Ectodermal cell (in vitro differentiated cells): ENCODE measurements at regions not wholly inside any gene's neighbourhood (a gene's known extent, or its start where the extent isn't known, plus 50 kb on each side); places are given as distances from the start of the nearest gene placed in this dataset.

Experiments used
- H3K27ac ChIP-seq: 2 replicates; pipeline ENCODE4 v1.7.0; 2013; ENCODE audit warnings: mild to moderate bottlenecking, low read depth, low read length; ENCODE audit not compliant: insufficient read depth, poor library complexity, severe bottlenecking
- H3K27me3 ChIP-seq: 2 replicates; pipeline ENCODE4 v1.7.0; 2013; ENCODE audit warnings: mild to moderate bottlenecking, low read length; ENCODE audit not compliant: insufficient read depth, control insufficient read depth, poor library complexity, severe bottlenecking
- H3K36me3 ChIP-seq: one replicate; pipeline ENCODE4 v1.7.0; 2013; ENCODE audit warnings: low read length; ENCODE audit not compliant: control insufficient read depth, insufficient read depth
- H3K4me1 ChIP-seq: one replicate; pipeline ENCODE4 v1.7.0; 2013; ENCODE audit warnings: low read length; ENCODE audit not compliant: control insufficient read depth, insufficient read depth
- H3K4me3 ChIP-seq: 2 replicates; pipeline ENCODE4 v1.7.0; 2013; ENCODE audit warnings: low read depth, low read length, control low read depth; ENCODE audit not compliant: insufficient read depth
- H3K9me3 ChIP-seq: 2 replicates; pipeline ENCODE4 v1.7.0; 2013; ENCODE audit warnings: mild to moderate bottlenecking, low read length, moderate library complexity; ENCODE audit not compliant: control insufficient read depth
- WGBS, 2 experiments: methylation state at CpG; one replicate each; pipeline ENCODE4 v1.1.7; 2013; ENCODE audit warnings: missing lambda C conversion rate in 2 of 2; 5-methylcytosine and 5-hydroxymethylcytosine counted together

DNA sequence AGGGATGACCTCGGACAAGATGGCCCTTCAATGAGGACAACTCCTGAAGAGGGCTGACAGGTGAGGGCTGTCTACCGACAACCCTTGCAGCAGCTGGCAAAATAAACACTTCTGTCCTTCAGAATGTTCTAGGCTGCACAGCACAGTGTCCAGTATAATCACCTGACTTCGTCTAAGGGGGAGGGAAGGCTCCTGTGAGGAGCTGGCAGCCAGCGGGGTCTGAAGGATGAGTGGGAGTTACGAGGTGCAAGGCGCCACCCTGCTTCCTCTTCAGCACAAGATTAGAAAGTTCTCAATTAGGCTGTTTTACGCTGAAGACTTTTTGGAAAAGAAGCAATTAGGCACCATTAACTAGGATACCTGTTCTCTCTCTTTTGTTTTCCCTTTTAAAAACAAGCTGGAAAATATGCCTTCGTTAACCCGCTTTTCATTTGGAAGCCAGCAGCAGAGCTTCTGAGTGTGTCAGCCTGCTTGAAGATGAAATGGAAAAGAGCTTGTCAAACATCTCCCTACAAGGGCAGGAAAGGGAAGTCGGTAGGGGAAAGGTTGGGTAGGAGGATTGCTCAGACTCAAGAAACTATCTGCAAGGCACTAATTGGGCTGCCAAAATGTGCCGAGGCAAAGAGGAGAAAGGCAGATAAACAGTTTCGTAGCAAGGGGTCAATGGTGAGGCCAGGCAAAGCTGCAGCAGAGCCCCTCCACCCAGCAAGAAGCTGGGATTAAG, 592.2 kb upstream of the CADM1 start:
- H3K27ac ChIP-seq: no peak overlapping the region
- no peaks in the 10 kb centered on the region for H3K27me3 ChIP-seq
- H3K4me3 ChIP-seq: no peak overlapping the region
- no peaks in the 10 kb centered on the region for H3K36me3 ChIP-seq
- no peaks in the 10 kb centered on the region for H3K4me1 ChIP-seq
- no peaks in the 10 kb centered on the region for H3K9me3 ChIP-seq
- 91% methylated on average over 12 of the region's 12 CpGs for WGBS, 2 experiments

GRCh38 chr11:116093481-116094270, 589.5 kb upstream of the CADM1 start:
- Histone ChIP-seq H3K4me1 (no peaks in the 10 kb centered on the region), H3K27me3 (no peaks in the 10 kb centered on the region), H3K36me3 (no peaks in the 10 kb centered on the region), H3K9me3 (no peaks in the 10 kb centered on the region), H3K27ac (no peak overlapping the region), H3K4me3 (no peak overlapping the region)
- 78 to 92% methylated on average over 2 of the region's 2 CpGs for WGBS, 2 experiments

DNA sequence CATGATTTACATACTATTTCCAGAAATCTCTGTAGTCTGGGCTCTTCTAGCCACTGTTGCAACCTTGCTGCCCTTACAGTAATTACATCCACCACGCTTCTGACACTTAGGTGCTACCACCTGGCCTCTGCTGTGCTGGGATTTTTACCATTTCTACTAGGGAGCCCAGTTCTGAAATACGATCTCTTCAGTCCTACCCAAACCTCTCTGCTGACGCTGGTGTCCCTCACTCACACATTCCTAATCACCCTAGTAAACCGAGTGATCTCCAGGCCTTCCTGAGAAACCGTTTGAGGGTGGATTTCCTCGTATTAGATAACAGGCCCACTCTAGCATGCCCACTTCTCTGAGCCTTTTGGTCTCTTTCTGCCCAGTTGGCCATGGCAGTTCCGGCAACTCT, 588.9 kb upstream of the CADM1 start:
- H3K36me3 ChIP-seq: no peaks in the 10 kb centered on the region
- H3K4me3 ChIP-seq: no peak overlapping the region
- no peaks in the 10 kb centered on the region for H3K27me3 ChIP-seq
- WGBS, 2 experiments: 80 to 85% methylated on average over 7 of the region's 7 CpGs
- no peak overlapping the region for H3K27ac ChIP-seq
- H3K4me1 ChIP-seq: no peaks in the 10 kb centered on the region
- no peaks in the 10 kb centered on the region for H3K9me3 ChIP-seq

DNA sequence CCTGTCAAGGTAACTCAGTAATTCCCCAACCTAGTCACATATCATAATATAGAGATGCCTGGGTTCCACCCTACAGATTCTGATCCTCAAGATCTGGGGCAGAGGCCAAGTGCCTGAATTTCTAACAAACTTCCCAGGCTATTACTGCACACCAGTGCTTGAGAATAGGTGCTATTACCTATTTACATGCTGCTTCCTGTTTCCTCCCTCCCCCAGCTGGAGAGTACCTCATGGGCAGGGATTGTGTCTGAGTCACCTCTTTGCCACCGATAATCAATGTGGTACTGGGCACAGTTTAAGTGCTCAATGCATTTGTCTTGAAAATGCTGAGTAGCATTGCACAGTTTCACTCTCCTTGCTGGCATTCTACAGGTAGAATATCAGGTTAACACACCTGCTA, 582.2 kb upstream of the CADM1 start:
- Histone ChIP-seq H3K4me3 (no peak overlapping the region), H3K27ac (no peak overlapping the region), H3K4me1 (no peaks in the 10 kb centered on the region), H3K36me3 (no peaks in the 10 kb centered on the region), H3K9me3 (no peaks in the 10 kb centered on the region), H3K27me3 (no peaks in the 10 kb centered on the region)
- WGBS, 2 experiments: 61 to 78% methylated on average over 1 of the region's 1 CpG

DNA sequence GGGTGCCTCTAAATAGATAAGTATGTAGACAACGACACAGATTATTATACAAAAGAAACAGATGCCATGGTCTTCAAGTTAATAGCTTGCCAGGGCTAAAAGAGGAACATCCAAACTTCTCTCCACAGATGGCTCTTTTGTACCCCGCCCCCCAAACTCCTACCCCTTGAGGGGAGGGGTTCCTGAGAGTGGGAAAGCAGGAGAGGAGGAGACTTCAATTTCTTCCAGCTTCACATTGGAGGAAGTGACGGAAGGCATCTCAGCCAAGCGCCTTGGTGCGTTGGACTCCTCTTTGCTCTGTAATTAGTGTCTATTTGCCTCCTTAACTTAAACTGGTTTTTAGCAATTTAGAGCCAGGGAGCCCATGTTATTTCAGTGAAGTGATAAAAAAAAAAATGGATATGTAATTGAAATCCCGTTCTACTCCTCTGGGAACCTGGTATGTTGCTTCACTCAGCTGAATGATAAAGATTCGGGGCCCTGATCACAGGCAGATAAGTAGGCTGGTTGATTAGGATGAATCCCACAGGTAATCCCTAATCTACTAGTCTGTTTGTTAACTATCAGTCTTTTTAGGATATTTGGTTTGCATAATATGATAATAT, 580.9 kb upstream of the CADM1 start:
- no peak overlapping the region for H3K4me3 ChIP-seq
- H3K4me1 ChIP-seq: no peaks in the 10 kb centered on the region

GRCh38 chr11:116084511-116084910, 580.3 kb upstream of the CADM1 start:
- H3K4me3 ChIP-seq: no peak overlapping the region
- H3K36me3 ChIP-seq: no peaks in the 10 kb centered on the region
- H3K27me3 ChIP-seq: no peaks in the 10 kb centered on the region
- H3K9me3 ChIP-seq: no peaks in the 10 kb centered on the region
- H3K27ac ChIP-seq: no peak overlapping the region
- 94 to 96% methylated on average over 6 of the region's 6 CpGs for WGBS, 2 experiments
- H3K4me1 ChIP-seq: no peaks in the 10 kb centered on the region

More for the DNA sequence above, 580.9 kb upstream of the CADM1 start:
- Histone ChIP-seq H3K27me3 (no peaks in the 10 kb centered on the region), H3K27ac (no peak overlapping the region), H3K36me3 (no peaks in the 10 kb centered on the region), H3K9me3 (no peaks in the 10 kb centered on the region)
- WGBS, 2 experiments: 94 to 96% methylated on average over 6 to 7 of the region's 7 CpGs

DNA sequence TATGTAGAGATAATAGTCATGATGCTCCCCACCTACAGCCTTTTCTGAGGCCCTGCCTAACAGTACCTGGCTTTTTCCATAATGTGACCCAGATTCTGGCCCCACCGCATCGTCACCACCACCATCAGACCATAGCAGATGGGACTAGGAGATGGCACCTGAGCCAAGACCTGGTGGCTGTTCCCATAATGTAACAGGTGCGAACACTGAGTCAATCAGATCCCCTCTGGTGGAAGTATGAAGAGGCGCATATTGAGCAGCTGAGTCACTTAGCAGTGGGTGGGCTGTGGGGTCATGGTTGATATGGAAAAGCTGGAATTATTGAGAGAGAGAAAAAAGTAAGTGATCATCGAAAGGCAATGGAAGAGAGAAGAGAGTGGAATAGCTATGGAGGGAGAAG, 578.0 kb upstream of the CADM1 start:
- 96 to 97% methylated on average over 5 of the region's 5 CpGs for WGBS, 2 experiments
- H3K4me3 ChIP-seq: no peak overlapping the region
- no peaks in the 10 kb centered on the region for H3K9me3 ChIP-seq
- H3K27me3 ChIP-seq: no peaks in the 10 kb centered on the region
- no peak overlapping the region for H3K27ac ChIP-seq
- H3K4me1 ChIP-seq: no peaks in the 10 kb centered on the region
- no peaks in the 10 kb centered on the region for H3K36me3 ChIP-seq

DNA sequence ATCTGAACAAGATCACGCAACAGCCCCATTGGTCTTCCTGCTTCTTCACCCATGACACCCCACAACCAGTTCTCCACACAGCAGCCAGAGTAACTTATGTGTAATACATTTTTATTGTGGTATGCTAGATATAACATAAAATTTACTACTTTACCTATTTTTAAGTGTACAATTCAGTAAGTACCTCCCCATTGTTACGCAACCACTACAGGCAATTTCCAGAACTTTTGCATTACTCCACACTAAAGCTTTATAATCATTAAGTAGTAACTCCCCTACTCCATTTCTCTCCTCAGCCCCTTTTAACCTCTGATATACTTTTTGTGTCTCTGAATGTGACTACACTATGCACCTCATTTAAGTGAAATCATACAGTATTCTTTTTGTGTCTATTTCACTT, 575.4 kb upstream of the CADM1 start:
- no peaks in the 10 kb centered on the region for H3K36me3 ChIP-seq
- H3K4me3 ChIP-seq: no peak overlapping the region
- WGBS, 2 experiments: 90 to 97% methylated on average over 2 of the region's 2 CpGs
- H3K27me3 ChIP-seq: no peaks in the 10 kb centered on the region
- no peaks in the 10 kb centered on the region for H3K9me3 ChIP-seq
- no peak overlapping the region for H3K27ac ChIP-seq
- peaks cover 14% of the 10 kb centered on the region for H3K4me1 ChIP-seq

DNA sequence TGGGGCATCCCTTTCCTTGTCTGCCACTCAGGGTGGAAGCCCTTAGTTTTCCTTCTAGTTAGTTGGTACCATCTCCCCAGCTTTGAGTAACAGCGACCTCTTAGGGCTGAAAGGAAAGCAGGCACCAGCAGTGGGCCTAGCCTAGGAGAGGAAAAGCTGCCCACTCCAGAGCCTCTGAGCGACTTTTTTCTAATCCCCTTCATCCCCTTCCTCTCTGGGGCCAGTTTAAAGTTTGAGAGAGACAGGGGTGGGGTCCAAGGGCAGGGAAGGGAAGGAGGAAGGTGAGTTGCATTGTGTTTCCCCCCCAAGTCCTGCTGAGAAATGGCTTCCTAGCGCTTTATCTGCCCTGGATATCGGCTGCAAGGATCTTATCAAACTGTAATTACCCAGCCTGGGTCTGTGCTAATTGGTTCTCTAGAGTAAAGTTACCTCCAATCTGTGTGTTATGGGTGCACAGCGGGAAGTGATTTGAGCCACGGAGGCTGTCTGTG, 573.9 kb upstream of the CADM1 start:
- Histone ChIP-seq H3K36me3 (no peaks in the 10 kb centered on the region), H3K4me3 (no peak overlapping the region), H3K9me3 (no peaks in the 10 kb centered on the region), H3K27ac (no peak overlapping the region), H3K27me3 (no peaks in the 10 kb centered on the region), H3K4me1 (peaks cover 29% of the 10 kb centered on the region)
- 56 to 58% methylated on average over 6 of the region's 6 CpGs for WGBS, 2 experiments

DNA sequence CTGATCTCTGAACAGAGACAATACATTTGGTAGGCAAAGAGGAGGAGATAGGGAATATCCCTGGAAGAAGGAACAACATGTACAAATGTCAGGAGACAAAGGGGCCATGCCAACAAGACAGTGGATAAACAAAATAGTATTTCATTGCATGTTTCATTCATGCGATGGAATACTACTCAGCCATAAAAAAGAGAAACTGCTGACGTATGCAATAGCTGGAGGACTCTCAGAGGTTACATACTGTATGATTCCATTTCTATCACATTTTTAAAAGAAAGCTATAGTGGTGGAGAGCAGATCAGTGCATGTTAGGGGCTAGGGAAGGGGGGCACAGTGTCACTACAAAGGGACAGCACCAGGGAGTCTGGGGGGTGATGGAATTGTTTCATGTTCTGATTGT, 572.9 kb upstream of the CADM1 start:
- WGBS, 2 experiments: 89 to 94% methylated on average over 2 of the region's 2 CpGs

More for the DNA sequence above, 572.9 kb upstream of the CADM1 start:
- Histone ChIP-seq H3K4me1 (peaks cover 39% of the 10 kb centered on the region), H3K36me3 (no peaks in the 10 kb centered on the region), H3K9me3 (no peaks in the 10 kb centered on the region), H3K27me3 (no peaks in the 10 kb centered on the region), H3K4me3 (no peak overlapping the region), H3K27ac (no peak overlapping the region)
